Neural cell (in vitro differentiated cells): ENCODE measurements at regions not wholly inside any gene's neighbourhood (a gene's known extent, or its start where the extent isn't known, plus 50 kb on each side); places are given as distances from the start of the nearest gene placed in this dataset.

Experiments
- POLR2AphosphoS5 ChIP-seq: IDR thresholded peaks from 2 replicates; pipeline ENCODE4 v1.6.1; 2012
- TF ChIP-seq, protein P1 (sequence below): fragments of 450-650 bp; IDR thresholded peaks from 2 replicates; pipeline ENCODE4 v1.5.1; 2014; ENCODE audit warnings: antibody characterized with exemption, mild to moderate bottlenecking, moderate library complexity; ENCODE audit not compliant: poor library complexity, severe bottlenecking

DNA sequence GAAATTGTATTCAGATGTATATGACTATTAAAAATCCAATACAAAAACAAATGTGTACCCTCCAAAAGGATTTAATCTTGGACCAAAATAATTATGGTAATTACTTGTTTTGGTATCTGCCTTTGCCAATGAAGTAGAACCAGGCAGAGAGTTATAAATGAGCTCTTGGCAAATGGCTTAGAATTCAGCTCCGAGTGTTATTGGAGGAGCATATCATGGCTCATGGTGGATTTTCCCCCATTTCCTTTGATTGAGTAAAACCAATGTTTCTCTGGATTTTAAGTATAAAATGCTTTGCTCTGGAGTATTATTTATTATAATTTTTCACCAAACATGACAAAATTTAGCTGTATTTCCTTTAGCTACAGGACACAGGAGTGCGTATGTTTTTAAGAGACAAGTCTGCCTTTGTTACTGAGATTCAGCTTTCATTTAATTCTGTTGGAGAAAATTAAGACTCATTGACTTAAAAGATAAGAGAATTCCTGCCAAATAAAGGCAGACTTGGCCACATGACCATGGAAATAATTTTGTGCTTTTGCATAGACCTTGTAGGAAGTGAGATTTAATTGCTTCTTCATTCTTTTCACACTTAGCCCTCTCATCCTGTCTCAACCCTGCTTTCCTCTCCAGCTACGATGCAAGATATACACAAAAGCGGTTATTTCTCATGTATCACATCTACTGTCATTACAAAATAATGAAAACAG, 281.0 kb upstream of the SOX11 start:
- TF ChIP-seq POLR2AphosphoS5: no peak
- TF ChIP-seq, protein P1, sequence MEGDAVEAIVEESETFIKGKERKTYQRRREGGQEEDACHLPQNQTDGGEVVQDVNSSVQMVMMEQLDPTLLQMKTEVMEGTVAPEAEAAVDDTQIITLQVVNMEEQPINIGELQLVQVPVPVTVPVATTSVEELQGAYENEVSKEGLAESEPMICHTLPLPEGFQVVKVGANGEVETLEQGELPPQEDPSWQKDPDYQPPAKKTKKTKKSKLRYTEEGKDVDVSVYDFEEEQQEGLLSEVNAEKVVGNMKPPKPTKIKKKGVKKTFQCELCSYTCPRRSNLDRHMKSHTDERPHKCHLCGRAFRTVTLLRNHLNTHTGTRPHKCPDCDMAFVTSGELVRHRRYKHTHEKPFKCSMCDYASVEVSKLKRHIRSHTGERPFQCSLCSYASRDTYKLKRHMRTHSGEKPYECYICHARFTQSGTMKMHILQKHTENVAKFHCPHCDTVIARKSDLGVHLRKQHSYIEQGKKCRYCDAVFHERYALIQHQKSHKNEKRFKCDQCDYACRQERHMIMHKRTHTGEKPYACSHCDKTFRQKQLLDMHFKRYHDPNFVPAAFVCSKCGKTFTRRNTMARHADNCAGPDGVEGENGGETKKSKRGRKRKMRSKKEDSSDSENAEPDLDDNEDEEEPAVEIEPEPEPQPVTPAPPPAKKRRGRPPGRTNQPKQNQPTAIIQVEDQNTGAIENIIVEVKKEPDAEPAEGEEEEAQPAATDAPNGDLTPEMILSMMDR: no peak
